ENCODE measurements at regions not wholly inside any gene's neighbourhood (a gene's known extent, or its start where the extent isn't known, plus 50 kb on each side); places are given as distances from the start of the nearest gene placed in this dataset.

DNA sequence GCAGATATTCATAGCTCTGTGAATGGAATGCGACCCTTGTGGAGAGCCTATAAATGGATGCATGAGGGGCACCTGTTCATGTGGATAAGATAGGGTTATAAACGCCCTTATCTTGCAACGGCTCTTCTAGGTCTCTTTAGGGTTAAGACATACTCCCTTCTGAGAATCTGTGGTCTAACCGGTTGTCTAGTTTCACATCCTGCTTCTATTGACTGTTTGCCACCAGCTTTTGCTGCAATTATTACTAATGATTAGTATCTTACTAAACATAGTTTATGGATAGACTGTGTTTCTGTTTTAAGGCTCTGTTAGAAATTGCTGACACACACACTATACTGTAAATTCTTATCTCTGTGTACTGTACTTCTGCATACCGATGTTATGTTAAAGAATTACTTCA lies 198.9 kb upstream of the CYLC2 start:
- Histone ChIP-seq H3K9ac (ENCODE audit: low read length) (no peak overlapping the region), H3K14ac (ENCODE audit: low read length in 2 of 2) (no peak overlapping the region), H3K79me1 (replicated peaks; ENCODE audit: low read length, poor library complexity, severe bottlenecking) (no peaks in the 10 kb centered on the region), H3K36me3 (ENCODE audit: control insufficient read depth in 1 of 2, insufficient read depth in 2 of 2, low read depth in 1 of 2, low read length in 2 of 2) (no peaks in the 10 kb centered on the region), H2BK5ac (ENCODE audit: low read depth, low read length, poor library complexity, severe bottlenecking) (no peak overlapping the region), H3K27ac (ENCODE audit: low read length, poor library complexity, severe bottlenecking) (no peak overlapping the region), H4K8ac (ENCODE audit: low read length) (no peak overlapping the region), H3K4me2 (ENCODE audit: low read length, poor library complexity, severe bottlenecking) (no peak overlapping the region), H3K23ac (ENCODE audit: low read length in 2 of 2) (no peak overlapping the region), H3K18ac (ENCODE audit: low read depth in 1 of 2, low read length in 2 of 2) (no peak overlapping the region), H2BK15ac (ENCODE audit: low read depth, poor library complexity, severe bottlenecking) (no peak overlapping the region), H2AK5ac (ENCODE audit: low read length, severe bottlenecking) (no peak overlapping the region), H3K4ac (ENCODE audit: low read depth in 1 of 2, low read length in 2 of 2) (no peak overlapping the region), H4K91ac (ENCODE audit: low read length) (no peak overlapping the region), H2BK12ac (ENCODE audit: low read length in 2 of 2) (no peak overlapping the region), H2AFZ (ENCODE audit: low read depth, low read length) (no peak overlapping the region), H3K4me3 (ENCODE audit: insufficient read depth in 1 of 2, low read depth in 1 of 2, low read length in 2 of 2) (no peak overlapping the region), H3K4me1 (ENCODE audit: control insufficient read depth, insufficient read depth, low read depth, low read length) (no peaks in the 10 kb centered on the region), H2BK120ac (ENCODE audit: low read depth, low read length) (no peak overlapping the region), H3K27me3 (ENCODE audit: control insufficient read depth in 1 of 2, insufficient read depth in 1 of 2, low read length in 2 of 2) (no peaks in the 10 kb centered on the region), H3K9me3 (ENCODE audit: control insufficient read depth, low read length) (peaks cover 24% of the 10 kb centered on the region)
- WGBS: 82% methylated on average over 3 of the region's 5 CpGs
- no peak for DNase-seq

DNA sequence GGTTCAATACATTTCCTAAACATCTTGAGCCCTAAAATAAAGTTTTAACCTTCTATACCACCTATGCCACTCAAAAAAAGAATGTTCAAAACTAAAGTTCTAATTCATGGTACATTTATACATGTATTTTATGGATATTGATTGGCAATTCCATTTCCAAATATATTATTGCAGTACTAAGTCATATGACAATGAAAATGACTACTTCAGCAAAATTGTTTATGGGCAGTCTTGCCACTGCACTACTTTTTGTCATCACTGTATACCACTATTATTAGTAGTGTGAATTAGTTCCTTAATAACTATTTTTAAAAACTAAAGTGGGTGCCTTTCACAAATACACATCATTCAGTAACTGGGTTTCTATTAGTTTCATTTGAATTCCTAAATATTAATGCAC lies 199.6 kb upstream of the CYLC2 start:
- Histone ChIP-seq H3K23ac (ENCODE audit: low read length in 2 of 2) (no peak overlapping the region), H3K14ac (ENCODE audit: low read length in 2 of 2) (no peak overlapping the region), H2AFZ (ENCODE audit: low read depth, low read length) (no peak overlapping the region), H3K27me3 (ENCODE audit: control insufficient read depth in 1 of 2, insufficient read depth in 1 of 2, low read length in 2 of 2) (no peaks in the 10 kb centered on the region), H3K79me1 (replicated peaks; ENCODE audit: low read length, poor library complexity, severe bottlenecking) (no peaks in the 10 kb centered on the region), H4K8ac (ENCODE audit: low read length) (no peak overlapping the region), H3K18ac (ENCODE audit: low read depth in 1 of 2, low read length in 2 of 2) (no peak overlapping the region), H3K4me3 (ENCODE audit: insufficient read depth in 1 of 2, low read depth in 1 of 2, low read length in 2 of 2) (no peak overlapping the region), H3K4ac (ENCODE audit: low read depth in 1 of 2, low read length in 2 of 2) (no peak overlapping the region), H2BK12ac (ENCODE audit: low read length in 2 of 2) (no peak overlapping the region), H2AK5ac (ENCODE audit: low read length, severe bottlenecking) (no peak overlapping the region), H2BK15ac (ENCODE audit: low read depth, poor library complexity, severe bottlenecking) (no peak overlapping the region), H3K9ac (ENCODE audit: low read length) (no peak overlapping the region), H4K91ac (ENCODE audit: low read length) (no peak overlapping the region), H3K9me3 (ENCODE audit: control insufficient read depth, low read length) (peaks cover 24% of the 10 kb centered on the region), H2BK5ac (ENCODE audit: low read depth, low read length, poor library complexity, severe bottlenecking) (no peak overlapping the region), H3K36me3 (ENCODE audit: control insufficient read depth in 1 of 2, insufficient read depth in 2 of 2, low read depth in 1 of 2, low read length in 2 of 2) (no peaks in the 10 kb centered on the region), H3K27ac (ENCODE audit: low read length, poor library complexity, severe bottlenecking) (no peak overlapping the region), H3K4me1 (ENCODE audit: control insufficient read depth, insufficient read depth, low read depth, low read length) (no peaks in the 10 kb centered on the region), H2BK120ac (ENCODE audit: low read depth, low read length) (no peak overlapping the region), H3K4me2 (ENCODE audit: low read length, poor library complexity, severe bottlenecking) (no peak overlapping the region)
- no peak for DNase-seq

DNA sequence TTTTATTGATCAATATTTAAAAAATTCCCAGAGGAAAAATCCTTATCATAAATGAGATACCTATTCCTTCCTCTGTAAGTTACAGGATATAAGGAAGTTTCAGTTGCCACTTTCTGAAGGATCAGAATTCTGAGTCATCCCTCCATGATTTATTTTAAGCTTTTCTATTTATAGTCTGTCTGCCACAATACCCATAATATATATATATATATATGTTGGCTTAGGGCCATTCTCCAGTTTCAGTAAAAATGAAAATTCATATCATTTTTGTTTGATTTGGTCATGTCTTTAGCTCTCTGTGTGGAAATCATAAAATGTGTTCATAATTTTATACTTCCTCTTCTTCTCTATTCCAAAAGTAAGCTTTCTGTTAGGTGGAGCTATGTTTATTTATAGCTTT lies 215.8 kb upstream of the CYLC2 start:
- Histone ChIP-seq H2BK12ac (ENCODE audit: low read length in 2 of 2) (no peak overlapping the region), H2BK15ac (ENCODE audit: low read depth, poor library complexity, severe bottlenecking) (no peak overlapping the region)

GRCh38 chr9:102778746-102779145 lies 216.4 kb upstream of the CYLC2 start:
- Histone ChIP-seq H3K27ac (ENCODE audit: low read length, poor library complexity, severe bottlenecking) (no peak overlapping the region), H3K9ac (ENCODE audit: low read length) (no peak overlapping the region), H3K18ac (ENCODE audit: low read depth in 1 of 2, low read length in 2 of 2) (no peak overlapping the region), H2BK12ac (ENCODE audit: low read length in 2 of 2) (no peak overlapping the region), H2AFZ (ENCODE audit: low read depth, low read length) (no peak overlapping the region), H3K27me3 (ENCODE audit: control insufficient read depth in 1 of 2, insufficient read depth in 1 of 2, low read length in 2 of 2) (no peaks in the 10 kb centered on the region), H2BK5ac (ENCODE audit: low read depth, low read length, poor library complexity, severe bottlenecking) (no peak overlapping the region), H3K79me1 (replicated peaks; ENCODE audit: low read length, poor library complexity, severe bottlenecking) (no peaks in the 10 kb centered on the region), H3K4ac (ENCODE audit: low read depth in 1 of 2, low read length in 2 of 2) (no peak overlapping the region), H2AK5ac (ENCODE audit: low read length, severe bottlenecking) (no peak overlapping the region), H3K4me2 (ENCODE audit: low read length, poor library complexity, severe bottlenecking) (no peak overlapping the region), H4K91ac (ENCODE audit: low read length) (no peak overlapping the region), H3K9me3 (ENCODE audit: control insufficient read depth, low read length) (peaks cover 3% of the 10 kb centered on the region), H3K23ac (ENCODE audit: low read length in 2 of 2) (no peak overlapping the region), H3K36me3 (ENCODE audit: control insufficient read depth in 1 of 2, insufficient read depth in 2 of 2, low read depth in 1 of 2, low read length in 2 of 2) (no peaks in the 10 kb centered on the region), H2BK15ac (ENCODE audit: low read depth, poor library complexity, severe bottlenecking) (no peak overlapping the region), H2BK120ac (ENCODE audit: low read depth, low read length) (no peak overlapping the region), H3K4me3 (ENCODE audit: insufficient read depth in 1 of 2, low read depth in 1 of 2, low read length in 2 of 2) (no peak overlapping the region), H3K4me1 (ENCODE audit: control insufficient read depth, insufficient read depth, low read depth, low read length) (no peaks in the 10 kb centered on the region), H4K8ac (ENCODE audit: low read length) (no peak overlapping the region), H3K14ac (ENCODE audit: low read length in 2 of 2) (no peak overlapping the region)
- WGBS: 62% methylated on average over 4 of the region's 4 CpGs
- no peak for DNase-seq

More for the DNA sequence above, 215.8 kb upstream of the CYLC2 start:
- DNase-seq: no peak
- Histone ChIP-seq H3K23ac (ENCODE audit: low read length in 2 of 2) (no peak overlapping the region), H4K91ac (ENCODE audit: low read length) (no peak overlapping the region), H2BK120ac (ENCODE audit: low read depth, low read length) (no peak overlapping the region), H3K79me1 (replicated peaks; ENCODE audit: low read length, poor library complexity, severe bottlenecking) (no peaks in the 10 kb centered on the region), H3K36me3 (ENCODE audit: control insufficient read depth in 1 of 2, insufficient read depth in 2 of 2, low read depth in 1 of 2, low read length in 2 of 2) (no peaks in the 10 kb centered on the region), H2AK5ac (ENCODE audit: low read length, severe bottlenecking) (no peak overlapping the region), H3K4me2 (ENCODE audit: low read length, poor library complexity, severe bottlenecking) (no peak overlapping the region), H3K4ac (ENCODE audit: low read depth in 1 of 2, low read length in 2 of 2) (no peak overlapping the region), H3K4me1 (ENCODE audit: control insufficient read depth, insufficient read depth, low read depth, low read length) (no peaks in the 10 kb centered on the region), H3K18ac (ENCODE audit: low read depth in 1 of 2, low read length in 2 of 2) (no peak overlapping the region), H3K14ac (ENCODE audit: low read length in 2 of 2) (no peak overlapping the region), H3K27me3 (ENCODE audit: control insufficient read depth in 1 of 2, insufficient read depth in 1 of 2, low read length in 2 of 2) (no peaks in the 10 kb centered on the region), H3K9ac (ENCODE audit: low read length) (no peak overlapping the region), H3K4me3 (ENCODE audit: insufficient read depth in 1 of 2, low read depth in 1 of 2, low read length in 2 of 2) (no peak overlapping the region), H2BK5ac (ENCODE audit: low read depth, low read length, poor library complexity, severe bottlenecking) (no peak overlapping the region), H3K27ac (ENCODE audit: low read length, poor library complexity, severe bottlenecking) (no peak overlapping the region), H4K8ac (ENCODE audit: low read length) (no peak overlapping the region), H2AFZ (ENCODE audit: low read depth, low read length) (no peak overlapping the region), H3K9me3 (ENCODE audit: control insufficient read depth, low read length) (peaks cover 3% of the 10 kb centered on the region)
